ENCODE measurements at regions not wholly inside any gene's neighbourhood (a gene's known extent, or its start where the extent isn't known, plus 50 kb on each side); places are given as distances from the start of the nearest gene placed in this dataset.
A peak's percentile ranks its signal among the peaks of the same experiment; 100 is the strongest.

DNA sequence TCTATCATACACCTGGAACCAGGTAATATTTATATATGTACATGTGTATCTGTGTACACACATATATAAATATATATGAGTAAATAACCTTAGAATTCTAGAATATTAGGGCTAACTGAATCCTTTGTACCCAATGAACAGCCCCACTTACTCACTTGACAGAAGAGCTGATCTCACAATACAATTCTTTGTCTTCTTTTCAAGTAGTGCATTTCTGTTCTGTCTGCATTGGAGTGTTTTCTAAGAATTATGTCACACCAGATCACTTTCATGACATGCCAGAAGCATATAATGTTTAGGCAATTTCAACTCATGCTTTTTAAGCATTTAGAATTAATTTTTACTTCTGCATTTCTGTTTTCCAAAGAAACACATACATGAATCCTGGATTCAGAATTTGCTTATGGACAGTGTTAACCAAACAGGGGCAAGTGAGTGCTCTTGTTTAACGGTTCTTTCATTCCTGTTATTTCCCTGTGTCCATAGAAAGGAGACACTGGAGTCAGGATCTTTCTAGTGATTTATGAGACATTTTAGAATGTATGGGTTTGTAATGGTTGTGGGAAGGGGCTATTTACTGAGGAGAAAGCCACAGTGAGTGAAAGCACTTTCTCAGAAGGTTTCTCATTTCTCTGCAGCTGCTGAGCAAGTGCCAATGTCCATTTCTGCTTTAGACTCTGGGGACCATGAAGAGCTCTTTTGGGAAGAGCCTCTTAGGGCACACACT lies 123.2 kb downstream of the RMI1 start:
- Mint-ChIP-seq H3K4me1 (peaks cover 23% of the 10 kb centered on the region), H3K36me3 (ENCODE audit: low read depth) (no peaks in the 10 kb centered on the region), H3K4me3 (no peak overlapping the region), H3K9me3 (peaks cover 5% of the 10 kb centered on the region), H3K27me3 (peaks cover 37% of the 10 kb centered on the region), H3K27ac (no peak overlapping the region)
- ChIA-PET CTCF (no interaction called here), POLR2A (no interaction called here)
- DNase-seq, result no peak

DNA sequence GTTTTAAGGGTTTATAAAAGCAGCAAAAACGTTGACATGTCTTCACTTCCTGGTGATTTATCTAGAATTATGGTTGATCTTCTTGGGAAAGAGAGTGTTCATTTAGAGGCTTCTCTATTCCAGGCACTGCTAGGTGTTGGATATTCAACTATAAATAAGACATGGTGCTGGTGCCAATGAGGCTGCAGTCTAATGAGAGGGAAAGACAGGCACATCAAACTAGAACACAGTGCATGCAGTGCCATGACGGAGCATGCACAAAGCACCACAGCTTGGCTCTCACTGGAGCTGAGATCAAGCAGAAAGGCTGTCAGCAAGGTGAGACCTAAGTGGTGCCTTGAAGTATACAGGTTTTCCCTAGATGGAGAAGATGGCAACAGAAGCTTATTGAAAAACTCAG lies 126.5 kb downstream of the RMI1 start:
- Mint-ChIP-seq H3K4me1 (peaks cover 25% of the 10 kb centered on the region), H3K4me3 (no peak overlapping the region), H3K9me3 (peaks cover 5% of the 10 kb centered on the region), H3K27me3 (peaks cover 22% of the 10 kb centered on the region), H3K27ac (no peak overlapping the region), H3K36me3 (ENCODE audit: low read depth) (no peaks in the 10 kb centered on the region)
- no peak for DNase-seq
- ChIA-PET POLR2A (no interaction called here), CTCF (no interaction called here)

DNA sequence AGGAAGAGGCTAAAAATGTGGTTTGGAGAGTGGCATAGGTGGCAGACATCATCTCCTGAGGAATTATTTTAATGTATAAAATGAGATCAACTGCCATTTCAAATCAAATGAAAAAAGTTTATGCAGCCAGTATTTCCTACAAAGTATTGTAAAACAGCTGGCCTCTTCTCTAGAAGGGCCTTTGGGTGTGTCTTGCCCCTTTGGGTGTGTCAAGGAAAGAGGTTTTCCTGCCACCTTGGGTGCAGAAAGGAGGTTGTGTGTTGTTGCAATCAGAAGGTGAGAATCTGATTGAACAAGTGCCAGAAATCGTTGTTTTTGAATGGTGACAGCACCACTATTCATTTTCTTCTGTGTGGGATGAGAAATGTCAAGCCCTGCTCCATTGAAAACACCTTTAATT lies 127.4 kb downstream of the RMI1 start:
- Mint-ChIP-seq H3K36me3 (ENCODE audit: low read depth) (no peaks in the 10 kb centered on the region), H3K9me3 (peaks cover 5% of the 10 kb centered on the region), H3K27me3 (peaks cover 21% of the 10 kb centered on the region), H3K4me3 (no peak overlapping the region), H3K27ac (peak overlapping the region; percentile 19), H3K4me1 (peaks cover 25% of the 10 kb centered on the region)
- POLR2A ChIA-PET, result no interaction called here
- CTCF ChIA-PET, result no interaction called here
- no peak for DNase-seq

DNA sequence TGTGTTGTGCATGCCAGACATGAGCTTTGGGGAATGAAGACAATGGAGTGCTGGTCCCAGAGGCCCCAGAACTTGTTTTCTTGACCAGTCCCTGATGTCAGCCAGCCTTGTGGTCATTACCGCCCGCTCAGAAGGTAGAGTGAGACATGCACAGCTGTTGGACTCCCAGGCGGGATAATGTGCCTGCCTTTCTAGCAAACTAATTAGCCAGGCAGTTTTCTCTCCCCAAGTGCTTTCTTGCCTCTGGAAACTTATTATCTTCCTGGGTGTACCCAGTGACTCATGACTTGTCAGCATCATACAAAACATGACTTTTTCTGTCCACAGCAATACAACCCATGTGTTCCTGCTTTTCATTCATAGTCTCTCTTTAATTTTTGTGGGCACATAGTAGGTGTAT lies 131.1 kb downstream of the RMI1 start:
- Mint-ChIP-seq H3K4me3 (no peak overlapping the region), H3K36me3 (ENCODE audit: low read depth) (no peaks in the 10 kb centered on the region), H3K27me3 (peaks cover 39% of the 10 kb centered on the region), H3K4me1 (peaks cover 23% of the 10 kb centered on the region), H3K27ac (no peak overlapping the region), H3K9me3 (peaks cover 8% of the 10 kb centered on the region)
- no peak for DNase-seq
- ChIA-PET POLR2A (no interaction called here), CTCF (interaction anchor here (0.5 kb wide), 1 partner anchor 8 kb away, joined by 3 read pairs; no protein-coding TSS in a partner anchor)

DNA sequence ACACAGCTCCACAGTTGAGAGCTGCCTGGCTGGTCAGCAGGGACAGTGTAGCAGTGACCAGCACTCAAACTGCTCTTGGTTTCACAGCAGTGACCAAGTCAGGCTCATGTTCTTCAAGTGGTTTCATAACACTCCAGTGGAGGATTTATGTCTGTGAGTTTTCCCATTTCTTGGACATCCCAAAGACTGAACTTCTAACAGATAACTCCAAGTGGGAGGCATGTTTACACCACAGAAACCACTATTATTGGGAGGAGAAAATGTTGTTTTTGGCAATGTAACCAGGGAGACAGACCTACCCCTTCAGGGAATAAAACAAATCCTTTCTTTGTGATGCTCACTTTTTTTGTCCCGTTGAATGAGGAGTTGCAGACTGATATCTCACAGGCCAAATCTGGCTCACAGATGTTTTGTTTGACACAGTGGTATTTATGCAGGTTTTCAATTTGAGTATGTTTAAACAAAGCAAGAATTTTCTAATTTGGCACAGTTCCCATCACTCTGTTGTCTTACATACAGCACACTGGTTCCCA lies 141.5 kb downstream of the RMI1 start:
- POLR2A ChIA-PET, result no interaction called here

DNA sequence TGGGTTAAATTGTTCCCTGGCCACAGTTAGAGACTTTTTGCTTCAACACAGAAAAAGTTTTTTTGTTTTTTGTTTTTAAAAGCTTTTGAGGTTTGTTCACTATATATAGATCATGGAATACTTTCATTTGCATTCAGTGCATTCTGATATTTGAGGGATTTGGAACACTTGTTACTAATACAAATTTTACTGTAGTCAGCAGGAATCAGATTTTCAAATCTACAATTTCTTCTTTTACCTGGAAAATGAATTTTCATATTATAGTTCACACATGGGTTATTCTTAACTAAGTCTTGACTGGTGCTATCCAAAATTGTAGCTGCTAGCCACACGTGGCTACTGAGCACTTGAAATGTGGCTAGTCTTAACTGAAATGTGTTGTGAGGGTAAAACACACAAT lies 142.0 kb downstream of the RMI1 start:
- H3K36me3 Mint-ChIP-seq (ENCODE audit: low read depth), result no peaks in the 10 kb centered on the region
- CTCF ChIA-PET, result no interaction called here
- POLR2A ChIA-PET, result no interaction called here
- no peak overlapping the region for H3K4me3 Mint-ChIP-seq
- no peak for DNase-seq
- H3K9me3 Mint-ChIP-seq, result peaks cover 6% of the 10 kb centered on the region
- peaks cover 10% of the 10 kb centered on the region for H3K27me3 Mint-ChIP-seq
- no peak overlapping the region for H3K27ac Mint-ChIP-seq
- H3K4me1 Mint-ChIP-seq, result no peaks in the 10 kb centered on the region

More for the DNA sequence above, 141.5 kb downstream of the RMI1 start:
- CTCF ChIA-PET, result no interaction called here
- no peak overlapping the region for H3K27ac Mint-ChIP-seq
- H3K36me3 Mint-ChIP-seq (ENCODE audit: low read depth), result no peaks in the 10 kb centered on the region
- H3K27me3 Mint-ChIP-seq, result peaks cover 11% of the 10 kb centered on the region
- H3K9me3 Mint-ChIP-seq, result peaks cover 7% of the 10 kb centered on the region
- H3K4me3 Mint-ChIP-seq, result no peak overlapping the region
- DNase-seq, result no peak
- no peaks in the 10 kb centered on the region for H3K4me1 Mint-ChIP-seq

DNA sequence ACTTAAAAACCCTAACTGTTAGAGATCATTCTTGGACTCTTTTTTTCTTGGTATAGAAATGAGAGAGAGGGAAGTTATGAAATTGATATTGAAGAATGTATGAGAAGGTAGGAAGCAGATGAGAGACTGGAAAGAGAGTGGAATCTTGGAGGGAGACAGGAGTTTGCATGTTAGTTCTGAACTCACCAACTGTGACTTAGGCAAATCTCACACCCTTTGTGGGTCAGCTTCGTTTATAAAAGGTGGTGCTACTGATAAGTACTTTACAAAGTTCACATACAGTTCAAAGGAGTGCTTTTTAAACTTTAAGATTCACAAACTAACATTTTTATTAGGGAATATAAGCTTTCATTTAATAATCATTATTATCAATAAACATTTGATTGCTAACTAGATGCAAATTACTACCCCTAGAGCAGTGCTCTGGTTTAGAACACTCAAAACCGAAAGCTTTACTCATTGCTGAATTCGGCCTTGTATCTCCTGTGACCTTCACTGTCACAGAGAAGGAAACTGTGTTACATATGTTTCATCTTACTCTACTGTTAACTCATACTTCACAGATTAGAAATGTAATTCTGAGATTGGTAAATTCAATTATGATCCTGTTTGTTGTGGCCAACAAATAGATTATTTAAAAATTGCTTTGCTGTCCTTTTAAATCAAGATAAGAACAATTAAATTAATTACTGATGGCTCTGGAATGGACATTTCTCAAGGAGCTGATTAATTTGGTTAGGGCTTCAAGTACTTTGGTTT lies 143.2 kb downstream of the RMI1 start:
- peaks cover 4% of the 10 kb centered on the region for H3K27me3 Mint-ChIP-seq
- no peaks in the 10 kb centered on the region for H3K9me3 Mint-ChIP-seq
- H3K36me3 Mint-ChIP-seq (ENCODE audit: low read depth), result no peaks in the 10 kb centered on the region
- ChIA-PET CTCF (interaction anchor here (0.7 kb wide), 1 partner anchor 18 kb away, joined by 4 read pairs; no protein-coding TSS in a partner anchor), POLR2A (no interaction called here)
- DNase-seq, result no peak
- no peaks in the 10 kb centered on the region for H3K4me1 Mint-ChIP-seq
- H3K27ac Mint-ChIP-seq, result no peak overlapping the region
- no peak overlapping the region for H3K4me3 Mint-ChIP-seq

DNA sequence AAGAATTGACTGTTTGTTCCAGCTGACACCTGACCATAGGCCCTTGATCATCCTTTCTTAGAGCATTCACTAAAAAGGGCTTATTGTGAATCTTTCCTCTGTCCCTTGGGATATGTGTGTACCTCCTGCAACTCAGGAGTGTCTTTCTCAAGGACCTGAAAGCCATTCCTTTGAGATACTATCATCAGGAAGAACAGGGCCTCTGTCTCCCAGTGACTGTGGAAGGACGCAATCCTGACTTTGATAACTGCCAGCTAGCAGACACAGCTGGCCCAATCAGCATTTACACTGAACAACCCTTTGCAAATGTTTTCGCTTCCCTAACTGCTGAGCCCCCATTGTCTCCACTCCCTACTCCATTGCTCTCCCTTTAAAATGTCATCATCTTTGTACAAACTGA lies 144.4 kb downstream of the RMI1 start:
- Mint-ChIP-seq H3K36me3 (ENCODE audit: low read depth) (no peaks in the 10 kb centered on the region), H3K4me3 (no peak overlapping the region), H3K27me3 (peaks cover 12% of the 10 kb centered on the region), H3K9me3 (no peaks in the 10 kb centered on the region), H3K27ac (no peak overlapping the region), H3K4me1 (no peaks in the 10 kb centered on the region)
- ChIA-PET CTCF (no interaction called here), POLR2A (no interaction called here)
- DNase-seq, result no peak

DNA sequence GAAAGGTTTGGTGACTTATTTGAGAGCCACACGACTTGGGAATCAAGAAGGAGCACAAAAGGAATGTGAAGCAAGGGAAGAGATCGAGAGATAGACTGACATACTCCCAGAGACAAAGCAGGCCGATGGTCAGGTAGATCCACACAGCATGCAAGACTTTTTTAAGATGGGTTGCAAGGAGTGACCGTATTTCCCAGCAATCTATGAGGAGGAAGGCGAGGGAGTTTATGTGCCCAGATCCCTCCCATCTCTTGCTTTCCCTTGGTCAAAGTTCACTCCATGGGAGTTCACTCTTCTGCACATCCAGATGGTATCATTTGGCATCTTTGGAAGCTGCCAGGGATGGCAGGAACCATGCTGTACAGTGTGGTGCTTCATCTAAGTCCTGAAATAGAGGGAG lies 148.9 kb downstream of the RMI1 start:
- ChIA-PET CTCF (interaction anchor here (0.7 kb wide), 1 partner anchor 828 kb away, joined by 4 read pairs; no protein-coding TSS in a partner anchor), POLR2A (no interaction called here)
- Mint-ChIP-seq H3K9me3 (no peaks in the 10 kb centered on the region), H3K27me3 (peaks cover 17% of the 10 kb centered on the region), H3K36me3 (ENCODE audit: low read depth) (no peaks in the 10 kb centered on the region), H3K4me1 (no peaks in the 10 kb centered on the region), H3K4me3 (no peak overlapping the region), H3K27ac (no peak overlapping the region)
- DNase-seq, result no peak

DNA sequence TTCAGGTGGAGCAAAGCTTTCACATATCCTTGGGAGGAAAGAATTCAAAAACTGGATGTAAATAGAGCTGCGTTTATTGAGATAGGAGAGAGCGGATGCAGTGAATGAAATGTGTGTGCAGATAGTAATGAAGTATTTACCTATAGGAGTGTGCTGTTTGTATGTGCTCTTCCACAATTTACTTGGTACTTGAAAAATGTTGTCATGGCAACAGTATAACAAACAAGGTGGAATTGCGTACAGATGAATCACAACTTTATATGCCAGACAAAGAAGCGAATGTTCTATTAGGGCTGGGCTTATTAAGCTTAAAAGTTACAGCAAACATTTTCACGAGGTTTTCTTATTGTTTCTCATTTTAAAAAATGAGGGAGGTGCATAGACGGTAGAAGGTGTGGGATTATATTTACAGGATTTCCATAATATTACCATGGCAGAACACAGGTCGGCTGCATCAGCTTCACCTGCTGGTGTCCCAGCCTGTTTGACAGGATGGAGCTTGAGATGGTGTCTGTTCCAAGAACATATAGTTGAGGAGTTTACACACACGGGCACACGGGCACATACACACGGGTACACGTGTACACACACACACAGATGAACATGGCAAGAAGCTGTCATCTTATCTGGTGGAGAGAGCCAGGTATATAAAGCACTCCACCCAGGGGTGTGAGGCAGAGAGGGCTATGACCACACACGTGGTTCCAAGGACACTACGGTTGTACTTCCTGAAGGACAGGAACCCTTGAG lies 155.7 kb downstream of the RMI1 start:
- Mint-ChIP-seq H3K4me1 (peaks cover 10% of the 10 kb centered on the region), H3K27ac (no peak overlapping the region), H3K9me3 (no peaks in the 10 kb centered on the region), H3K27me3 (peaks cover 38% of the 10 kb centered on the region), H3K36me3 (ENCODE audit: low read depth) (no peaks in the 10 kb centered on the region), H3K4me3 (no peak overlapping the region)
- ChIA-PET POLR2A (no interaction called here), CTCF (no interaction called here)
- DNase-seq, result no peak

DNA sequence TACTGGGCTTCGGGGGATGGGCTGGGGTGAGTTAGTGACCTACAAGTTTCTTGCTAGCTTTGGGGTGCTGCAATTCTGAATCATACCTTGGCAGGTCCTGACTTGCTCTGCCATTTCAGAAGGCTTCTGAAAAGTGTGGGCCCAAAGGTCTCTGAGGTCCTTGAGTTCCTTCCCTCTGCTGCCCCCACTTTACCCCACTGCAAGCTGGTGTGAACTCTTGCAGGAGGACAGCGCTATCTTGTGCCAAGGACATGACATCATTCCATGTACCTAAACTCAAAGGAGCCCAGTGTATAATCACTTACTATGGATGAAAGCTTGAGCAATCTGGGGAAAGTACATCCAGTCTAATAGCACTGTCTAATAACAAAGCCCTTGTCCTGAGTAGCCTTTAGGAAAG lies 157.4 kb downstream of the RMI1 start:
- Mint-ChIP-seq H3K4me1 (peaks cover 10% of the 10 kb centered on the region), H3K36me3 (ENCODE audit: low read depth) (no peaks in the 10 kb centered on the region), H3K27ac (no peak overlapping the region), H3K4me3 (no peak overlapping the region), H3K27me3 (peaks cover 47% of the 10 kb centered on the region), H3K9me3 (no peaks in the 10 kb centered on the region)
- POLR2A ChIA-PET, result no interaction called here
- no peak for DNase-seq
- CTCF ChIA-PET, result interaction anchor here (1.1 kb wide), 1 partner anchor 101 kb away, joined by 3 read pairs; no protein-coding TSS in a partner anchor

DNA sequence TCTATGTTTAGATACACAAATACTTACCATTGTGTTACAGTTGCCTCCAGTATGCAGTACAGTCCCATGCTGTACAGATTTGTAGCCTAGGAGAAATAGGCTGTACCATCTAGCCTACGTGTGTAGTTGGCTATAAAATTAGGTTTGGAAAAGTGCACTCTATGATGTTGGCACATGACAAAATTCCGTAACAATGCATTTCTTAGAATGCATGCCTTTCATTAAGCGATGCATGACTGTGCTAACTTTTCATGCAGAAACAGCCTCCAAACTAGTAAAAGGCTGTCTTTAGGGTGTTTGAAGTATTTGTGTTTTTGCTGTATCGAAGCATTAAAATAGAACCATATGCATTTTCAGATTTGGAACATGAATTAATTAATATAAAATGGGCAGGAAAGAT lies 157.9 kb downstream of the RMI1 start:
- ChIA-PET POLR2A (no interaction called here), CTCF (no interaction called here)
- Mint-ChIP-seq H3K4me3 (no peak overlapping the region), H3K27me3 (peaks cover 52% of the 10 kb centered on the region), H3K4me1 (peaks cover 10% of the 10 kb centered on the region), H3K9me3 (no peaks in the 10 kb centered on the region), H3K36me3 (ENCODE audit: low read depth) (no peaks in the 10 kb centered on the region), H3K27ac (no peak overlapping the region)
- DNase-seq, result no peak
